Left lung (tissue), 4 donors: ENCODE measurements at regions not wholly inside any gene's neighbourhood (a gene's known extent, or its start where the extent isn't known, plus 50 kb on each side); places are given as distances from the start of the nearest gene placed in this dataset.

Experiments
- ATAC-seq: fragments of 200-7000 bp; cut with Tn5 transposase; one replicate; pipeline ENCODE4 v1.9.1; 2020; ENCODE audit warnings: moderate library complexity
- DNase-seq, 4 donors: peaks; one replicate each; pipeline ENCODE4 v3.0.0-alpha.2; 2013 to 2020
- H3K27ac ChIP-seq, 2 donors: fragments of 200-600 bp; sonication (generic) in 1 of 2; one replicate each; pipeline versions ENCODE4 v1.5.0 to v1.8.0; 2020 to 2021
- H3K27me3 ChIP-seq, 2 donors: fragments of 200-600 bp; sonication (generic) in 1 of 2; one replicate each; pipeline versions ENCODE4 v1.5.0 to v1.8.0; 2020 to 2021
- H3K36me3 ChIP-seq, 2 donors: fragments of 200-600 bp; sonication (generic) in 1 of 2; one replicate each; pipeline versions ENCODE4 v1.5.0 to v1.8.0; 2020 to 2021
- H3K4me1 ChIP-seq, 2 donors: fragments of 200-600 bp; one replicate each; pipeline ENCODE4 v1.8.0; 2021
- H3K4me3 ChIP-seq, 2 donors: fragments of 200-600 bp; sonication (generic) in 1 of 2; one replicate each; pipeline versions ENCODE4 v1.5.0 to v1.8.0; 2020 to 2021; ENCODE audit warnings: mild to moderate bottlenecking in 1 of 2
- H3K9me3 ChIP-seq, 2 donors: fragments of 200-600 bp; sonication (generic) in 1 of 2; one replicate each; pipeline versions ENCODE4 v1.5.0 to v1.8.0; 2020 to 2021
- CTCF ChIP-seq, 2 donors: fragments of 200-600 bp; sonication (generic) in 1 of 2; IDR thresholded peaks; one replicate each; pipeline versions ENCODE4 v1.5.0 to v1.8.0; 2021; ENCODE audit warnings: antibody characterized with exemption in 2 of 2
- intact Hi-C, 2 donors: fragments of 100-400 bp; cut with DNase I; formaldehyde crosslinking; loops; one replicate each; pipeline versions ENCODE4 v1.11.2 to v1.14.2; 2022
- donor health status: DM: no; HTN: yes; CAD: no.
- donor health status: DM: no; HTN: no; CAD: no.

GRCh38 chr6:125544819-125545218 is 204.6 kb upstream of the HEY2 start:
- no peak for TF ChIP-seq CTCF (IDR thresholded peaks at IDR 0.05)
- Histone ChIP-seq H3K4me1 (no peaks in the 10 kb centered on the region), H3K27ac (no peak overlapping the region), H3K36me3 (no peaks in the 10 kb centered on the region), H3K27me3 (no peaks in the 10 kb centered on the region), H3K4me3 (no peak overlapping the region), H3K9me3 (no peaks in the 10 kb centered on the region)
- intact Hi-C loops = no loop called here
- DNase-seq (no peak), ATAC-seq (no peak)

GRCh38 chr6:125546841-125547251 is 202.6 kb upstream of the HEY2 start:
- H3K4me1 ChIP-seq = no peaks in the 10 kb centered on the region
- H3K27ac ChIP-seq = no peak overlapping the region
- H3K9me3 ChIP-seq = no peaks in the 10 kb centered on the region
- peak in 1 of 4 donors; percentile 24 for DNase-seq
- TF ChIP-seq CTCF (IDR thresholded peaks at IDR 0.05) = no peak
- no peak for ATAC-seq
- H3K36me3 ChIP-seq = no peaks in the 10 kb centered on the region
- no peaks in the 10 kb centered on the region for H3K27me3 ChIP-seq
- intact Hi-C loops = no loop called here
- H3K4me3 ChIP-seq = no peak overlapping the region

GRCh38 chr6:125547381-125547780 is 202.1 kb upstream of the HEY2 start:
- ATAC-seq = no peak
- H3K9me3 ChIP-seq = no peaks in the 10 kb centered on the region
- H3K4me3 ChIP-seq = no peak overlapping the region
- intact Hi-C loops = no loop called here
- DNase-seq = no peak
- H3K36me3 ChIP-seq = no peaks in the 10 kb centered on the region
- no peak for TF ChIP-seq CTCF (IDR thresholded peaks at IDR 0.05)
- no peaks in the 10 kb centered on the region for H3K27me3 ChIP-seq
- H3K27ac ChIP-seq = no peak overlapping the region
- no peaks in the 10 kb centered on the region for H3K4me1 ChIP-seq

- TF ChIP-seq CTCF (IDR thresholded peaks at IDR 0.05) = no peak
- Histone ChIP-seq H3K4me1 (no peaks in the 10 kb centered on the region), H3K36me3 (no peaks in the 10 kb centered on the region), H3K4me3 (no peak overlapping the region), H3K27me3 (no peaks in the 10 kb centered on the region), H3K9me3 (no peaks in the 10 kb centered on the region), H3K27ac (no peak overlapping the region)
- intact Hi-C loops = no loop called here
- ATAC-seq (no peak), DNase-seq (no peak)
Measured at GRCh38 chr6:125549202-125549884, 200.1 kb upstream of the HEY2 start.

- Histone ChIP-seq H3K36me3 (no peaks in the 10 kb centered on the region), H3K9me3 (no peaks in the 10 kb centered on the region), H3K27me3 (no peaks in the 10 kb centered on the region), H3K4me1 (no peaks in the 10 kb centered on the region), H3K4me3 (no peak overlapping the region), H3K27ac (no peak overlapping the region)
- intact Hi-C loops = no loop called here
- no peak for ATAC-seq
- DNase-seq = no peak
- no peak for TF ChIP-seq CTCF (IDR thresholded peaks at IDR 0.05)
Measured at GRCh38 chr6:125550892-125551291, 198.5 kb upstream of the HEY2 start.
